Glomerular endothelial cell (primary cell): ENCODE measurements at regions not wholly inside any gene's neighbourhood (a gene's known extent, or its start where the extent isn't known, plus 50 kb on each side); places are given as distances from the start of the nearest gene placed in this dataset.

Experiments used
- DNase-seq: peaks from one replicate; pipeline ENCODE4 v3.0.0-alpha.2; 2011; ENCODE audit warnings: low read depth, low spot score; ENCODE audit errors: extremely low read depth

DNA sequence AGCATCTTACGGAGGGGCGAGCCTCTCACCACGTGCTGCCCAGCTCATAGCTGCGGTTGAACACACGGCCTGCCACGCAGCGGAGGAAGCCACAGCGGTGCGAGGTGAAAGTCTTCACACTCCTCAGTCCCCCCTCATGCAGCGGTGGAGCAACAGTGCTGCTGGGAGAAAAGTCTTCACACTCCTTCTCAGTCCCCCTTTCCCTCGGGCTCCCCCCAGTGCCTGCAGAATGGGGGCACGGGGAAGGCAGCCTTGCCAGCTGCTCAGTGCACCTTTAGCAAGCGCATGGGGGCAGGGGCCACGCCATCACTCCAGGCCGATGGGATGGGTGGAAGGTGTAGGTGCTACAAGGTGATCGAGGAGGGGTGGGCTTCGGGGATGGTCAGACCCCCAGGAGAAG lies 206.3 kb upstream of the TCERG1L start:
- DNase-seq, result no peak

DNA sequence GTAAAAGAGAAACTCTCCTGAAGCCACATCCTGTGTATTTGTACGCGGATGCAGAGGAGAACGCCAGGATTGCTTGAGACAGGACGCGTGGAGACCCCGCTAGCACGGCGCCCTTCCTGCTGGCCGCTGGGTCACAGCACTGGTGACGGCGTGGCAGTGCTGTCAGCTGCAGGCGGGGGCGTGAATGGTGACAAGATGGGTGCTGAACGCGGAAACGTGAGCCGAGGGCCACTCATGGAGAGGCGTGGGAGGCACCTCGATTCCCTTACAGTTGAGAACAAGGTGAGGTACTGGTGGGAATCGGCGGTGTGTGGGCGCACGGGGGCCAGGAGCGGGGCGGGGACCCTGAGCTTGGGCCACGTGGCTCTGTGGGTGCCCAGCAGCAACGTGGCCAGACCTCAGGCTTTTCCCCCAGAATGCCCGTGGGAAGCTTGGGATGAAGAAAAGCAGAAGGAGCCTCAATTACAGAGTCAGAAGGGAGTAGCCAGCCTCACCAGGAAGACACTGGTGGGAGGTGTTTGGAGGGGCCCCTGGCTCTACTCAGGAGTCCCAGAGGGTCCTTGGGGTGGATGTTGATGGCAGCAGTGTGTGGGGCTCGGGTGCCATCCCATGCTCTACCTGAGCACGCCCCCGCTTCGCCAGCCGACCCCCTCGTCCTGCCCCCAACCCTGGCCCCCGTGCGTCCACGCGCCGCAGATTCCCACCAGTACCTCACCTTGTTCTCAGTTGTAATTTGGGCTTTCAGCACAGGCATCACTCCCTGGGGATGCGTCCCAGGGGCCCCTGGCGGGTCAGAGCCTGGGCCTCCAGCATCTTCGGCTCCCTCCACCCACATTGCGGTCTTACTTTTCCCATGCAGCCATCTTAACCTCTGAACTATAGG lies 208.4 kb upstream of the TCERG1L start:
- no peak for DNase-seq

DNA sequence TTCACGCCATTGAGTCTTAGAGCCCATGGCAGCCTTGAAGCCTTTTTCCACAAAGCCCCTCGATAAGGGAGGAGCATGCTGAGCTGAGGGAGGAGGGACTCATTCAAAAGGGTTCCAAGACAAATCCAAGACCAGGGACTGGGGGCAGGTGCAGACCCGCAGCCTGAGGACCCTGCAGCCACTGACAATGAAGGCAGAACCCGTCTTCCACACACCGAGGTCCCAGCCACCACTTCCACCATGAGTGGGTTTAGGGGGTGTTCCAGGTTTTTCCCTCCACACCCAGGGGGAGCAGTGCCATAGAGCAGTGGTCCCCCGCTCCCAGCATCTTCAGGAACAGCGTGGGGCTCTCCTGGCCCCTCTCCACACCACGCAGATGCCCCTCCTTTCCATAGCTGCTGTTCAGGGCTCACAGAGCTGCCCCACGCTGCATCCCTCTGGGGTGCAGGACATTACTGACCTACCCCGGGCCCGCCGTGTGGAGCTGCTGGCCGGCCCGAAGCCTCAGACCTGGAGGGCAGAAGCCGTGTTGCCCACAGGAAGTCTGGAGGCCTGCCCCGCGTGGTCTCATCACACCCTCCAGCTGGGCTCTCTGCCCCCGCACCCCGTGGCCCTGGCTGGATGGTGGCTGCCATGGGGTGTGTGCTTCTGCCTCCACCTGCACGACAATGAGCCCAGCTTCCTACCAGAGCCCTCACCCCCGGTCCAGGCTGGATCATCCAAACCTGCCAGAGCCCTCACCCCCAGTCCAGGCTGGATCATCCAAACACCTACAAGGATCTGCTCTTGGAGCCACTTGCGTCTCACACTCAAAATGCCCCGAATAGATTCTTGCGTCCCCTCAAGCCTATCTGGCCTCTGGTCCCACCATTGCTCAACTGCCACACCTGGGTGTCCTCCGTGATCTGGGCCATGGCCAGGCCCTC lies 220.0 kb upstream of the TCERG1L start:
- DNase-seq, result no peak

DNA sequence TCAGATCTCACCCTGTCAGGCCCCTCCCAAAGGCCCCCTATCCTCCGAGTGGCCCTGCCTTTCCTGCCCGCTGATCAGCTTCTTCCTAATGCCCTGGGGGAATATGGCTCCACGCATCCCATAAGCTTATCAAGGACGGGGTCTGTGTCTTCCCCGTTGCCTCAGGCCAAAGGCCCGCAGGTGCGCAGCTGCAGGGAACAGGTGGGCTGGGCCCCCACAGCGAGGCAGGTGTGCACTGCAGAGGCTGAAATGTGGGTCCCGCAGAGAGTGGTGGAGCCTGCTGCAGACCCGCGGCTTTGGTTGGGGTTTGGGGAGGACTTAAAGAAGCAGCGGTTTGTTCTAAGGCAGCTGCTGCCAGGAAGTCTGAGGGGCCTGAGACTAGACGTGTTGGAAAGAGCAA lies 220.8 kb upstream of the TCERG1L start:
- DNase-seq, result no peak

DNA sequence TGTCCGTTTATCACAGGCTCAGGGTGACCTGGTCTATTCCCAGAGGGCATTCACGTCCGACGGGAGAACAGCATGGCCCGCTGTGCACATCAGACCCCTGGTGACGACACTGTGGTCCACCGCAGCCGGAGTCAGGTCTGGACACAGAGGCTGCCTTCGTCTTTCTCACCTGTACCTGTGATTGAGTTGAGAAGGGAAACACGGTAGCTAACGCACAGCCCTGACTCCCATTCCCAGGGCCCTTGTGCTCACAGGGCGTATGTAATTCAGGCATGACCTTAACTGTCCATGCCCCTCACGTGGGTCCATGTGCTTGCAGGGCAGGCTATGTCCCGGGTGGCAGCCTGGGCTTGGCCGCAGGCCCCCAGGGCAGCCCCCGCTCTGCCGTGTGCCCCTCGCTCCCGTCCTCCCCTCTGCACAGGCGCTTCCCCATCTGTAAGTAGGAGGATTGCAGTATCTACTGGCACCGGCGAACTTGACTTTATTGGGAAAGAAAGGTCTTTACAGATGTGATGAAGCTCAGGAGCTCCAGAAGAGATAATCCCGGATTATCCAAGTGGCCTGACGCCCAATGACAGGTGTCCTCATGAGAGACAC lies 221.3 kb upstream of the TCERG1L start:
- DNase-seq, result no peak

DNA sequence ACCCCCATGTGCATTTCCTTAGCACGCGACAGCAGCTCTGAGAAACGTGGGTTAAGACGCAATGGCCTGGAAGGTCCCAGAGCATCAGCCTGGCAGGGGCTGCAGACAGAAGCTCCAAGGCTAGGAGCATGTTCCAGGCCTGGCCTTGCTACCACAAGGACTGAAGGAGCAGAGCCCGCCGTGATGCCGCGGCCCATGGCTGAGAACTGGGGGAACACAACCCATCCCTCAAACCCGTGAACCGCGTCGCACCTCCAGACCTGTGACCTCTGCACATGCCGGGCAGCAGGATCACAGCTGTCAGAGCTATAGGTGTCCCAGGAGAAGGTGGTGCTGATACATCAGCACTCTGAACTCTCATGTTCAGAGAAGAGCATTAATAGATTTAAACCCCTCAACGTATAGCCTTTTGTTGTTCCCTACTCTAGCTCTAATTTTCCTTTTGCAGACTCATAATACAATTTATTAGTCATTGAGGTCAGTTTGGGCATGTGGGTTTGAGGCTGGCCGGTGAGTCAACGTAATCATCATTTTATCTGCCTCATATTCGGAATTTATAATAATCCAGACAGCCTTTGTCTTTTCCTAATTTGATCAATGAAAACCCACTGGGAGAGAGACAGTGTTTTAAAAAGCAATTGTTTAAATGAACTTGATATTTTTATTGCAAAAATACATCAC lies 222.5 kb upstream of the TCERG1L start:
- DNase-seq, result no peak

DNA sequence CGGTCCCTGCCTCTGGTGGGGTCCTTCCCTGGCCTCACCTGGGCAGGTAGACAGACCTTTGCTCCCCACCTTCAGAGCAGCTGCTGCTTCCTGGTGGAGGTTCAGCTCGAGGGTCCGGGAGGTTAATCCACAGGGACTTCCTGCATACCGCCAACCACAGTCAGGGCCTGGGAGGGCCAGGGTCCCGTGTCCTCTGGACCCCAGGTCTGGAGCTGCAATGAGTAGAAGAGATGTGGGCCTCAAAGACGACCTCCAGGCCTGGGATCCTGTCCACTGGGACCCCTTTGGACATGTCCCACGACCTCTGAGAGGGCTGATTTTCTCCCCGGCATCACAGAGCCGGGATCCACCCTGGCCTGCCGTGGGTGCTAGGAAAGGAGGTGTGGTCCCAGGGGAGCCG lies 223.3 kb upstream of the TCERG1L start:
- DNase-seq, result no peak

DNA sequence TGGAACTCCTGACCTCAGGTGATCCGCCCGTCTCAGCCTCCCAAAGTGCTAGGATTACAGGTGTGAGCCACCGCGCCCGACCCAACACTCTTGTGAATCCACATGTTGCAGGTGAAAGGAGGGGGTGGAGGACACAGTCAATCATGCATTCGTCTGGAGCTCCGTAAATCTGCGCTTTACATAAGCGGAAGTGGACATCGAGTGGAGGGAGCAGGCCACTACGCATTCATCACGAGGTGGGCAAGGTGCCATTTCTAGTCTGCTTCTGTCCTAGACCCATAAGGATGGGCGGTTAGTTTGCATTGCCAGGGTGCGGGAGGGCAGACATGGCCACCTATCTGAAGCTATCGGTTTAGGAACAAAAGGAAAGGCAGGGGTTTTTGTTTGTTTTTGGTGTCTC lies 225.2 kb upstream of the TCERG1L start:
- DNase-seq, result no peak

DNA sequence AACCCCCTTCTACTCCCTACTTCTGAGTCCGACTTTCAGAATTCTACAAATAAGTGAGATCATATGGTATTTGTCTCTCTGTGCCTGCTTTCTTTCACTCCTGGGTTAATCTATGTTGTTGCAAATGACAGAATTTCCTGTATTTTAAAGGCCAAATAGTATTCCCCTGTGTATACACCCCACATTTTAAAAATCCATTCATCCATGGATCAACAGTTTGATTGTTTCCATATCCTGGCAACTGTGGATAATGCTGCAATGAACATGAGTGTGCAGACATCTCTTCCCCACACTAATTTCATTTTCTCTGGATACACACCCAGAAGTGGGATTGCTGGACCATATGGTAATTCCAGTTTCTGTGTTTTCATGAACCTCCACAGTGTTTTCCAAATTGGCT lies 225.8 kb upstream of the TCERG1L start:
- DNase-seq, result no peak

DNA sequence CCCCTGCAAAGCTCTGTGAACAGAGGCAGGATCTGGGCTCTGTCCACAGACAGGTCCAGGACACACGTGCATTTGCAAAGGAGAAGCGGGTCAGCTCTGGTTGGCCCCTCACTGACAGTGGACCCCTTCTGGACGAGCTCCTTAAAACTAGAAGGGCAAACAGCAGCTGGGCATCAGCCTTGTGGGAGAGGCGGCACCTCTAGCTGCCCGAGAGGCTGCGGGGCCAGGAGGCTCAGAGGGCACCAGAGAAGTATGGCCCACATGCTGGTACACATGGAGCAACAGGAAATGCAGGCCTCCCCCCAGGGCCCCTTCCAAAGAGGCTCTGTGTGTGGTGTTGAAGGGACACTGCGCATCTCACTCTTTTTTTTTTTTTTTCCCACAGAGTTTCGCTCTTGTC lies 233.0 kb upstream of the TCERG1L start:
- no peak for DNase-seq

DNA sequence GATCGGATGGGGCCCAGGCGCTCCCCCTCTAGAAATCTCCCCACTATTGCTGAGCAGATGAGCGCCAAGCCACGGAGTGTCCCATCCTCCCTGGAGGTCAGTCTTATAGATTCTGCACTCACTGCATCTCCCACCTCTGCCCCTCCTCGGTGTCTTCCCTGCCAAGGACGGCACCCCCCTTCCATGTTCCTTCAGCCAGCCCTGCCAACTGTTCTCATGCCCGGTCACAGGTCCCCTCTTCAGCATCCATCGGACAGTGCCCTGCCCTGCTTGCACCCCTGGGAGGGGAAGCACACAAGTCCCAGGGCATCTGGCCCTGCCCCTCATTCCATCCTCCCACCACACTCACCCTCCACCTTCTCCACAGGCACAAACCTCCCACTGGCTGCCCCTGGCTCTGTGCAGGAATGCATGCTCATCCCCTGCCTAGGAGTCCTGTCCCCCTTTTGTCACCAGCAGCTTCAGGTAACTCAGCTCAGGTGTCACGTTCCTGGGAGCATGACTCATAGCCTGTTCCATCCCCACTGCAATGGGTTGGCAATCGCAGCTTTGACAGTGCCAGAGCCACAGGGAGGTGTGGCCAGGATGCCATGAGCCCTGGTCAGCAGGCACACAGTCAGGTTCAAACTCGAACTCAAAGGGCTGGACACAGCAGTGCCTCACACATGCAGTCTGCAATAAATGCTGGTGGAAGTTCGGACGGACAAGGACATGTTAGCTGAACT lies 234.7 kb upstream of the TCERG1L start:
- no peak for DNase-seq

DNA sequence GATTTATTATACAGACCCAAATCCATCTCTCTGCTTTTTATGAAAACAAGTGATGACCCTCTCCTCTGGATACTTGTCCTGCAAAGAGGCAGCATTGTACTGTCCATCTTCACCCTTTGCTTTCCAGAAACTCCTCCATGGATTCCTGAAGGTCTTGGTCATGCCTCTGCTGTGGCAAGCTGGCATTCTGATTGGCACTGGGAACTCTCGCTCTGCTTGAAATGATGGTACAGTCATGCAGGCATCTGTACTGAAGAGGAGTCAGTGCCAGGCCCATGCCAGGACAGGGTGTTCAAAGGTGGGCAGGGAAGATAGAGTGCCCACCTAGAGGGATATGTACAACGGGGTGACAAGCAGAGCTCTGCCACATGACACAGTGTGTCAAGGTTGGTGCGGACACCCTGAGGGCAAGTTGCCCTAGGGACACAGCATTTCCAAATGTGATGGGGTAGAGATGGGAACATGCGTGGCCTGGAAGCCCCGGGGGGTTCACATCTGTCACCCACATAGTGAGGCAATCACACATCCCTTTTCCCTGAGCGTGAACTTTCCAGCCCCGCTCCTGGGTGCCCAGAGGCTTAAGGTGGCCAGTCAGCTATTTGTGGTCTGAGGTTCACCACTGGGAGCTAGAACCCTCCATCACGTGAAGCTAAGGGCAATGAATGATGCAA lies 235.7 kb upstream of the TCERG1L start:
- DNase-seq, result no peak

DNA sequence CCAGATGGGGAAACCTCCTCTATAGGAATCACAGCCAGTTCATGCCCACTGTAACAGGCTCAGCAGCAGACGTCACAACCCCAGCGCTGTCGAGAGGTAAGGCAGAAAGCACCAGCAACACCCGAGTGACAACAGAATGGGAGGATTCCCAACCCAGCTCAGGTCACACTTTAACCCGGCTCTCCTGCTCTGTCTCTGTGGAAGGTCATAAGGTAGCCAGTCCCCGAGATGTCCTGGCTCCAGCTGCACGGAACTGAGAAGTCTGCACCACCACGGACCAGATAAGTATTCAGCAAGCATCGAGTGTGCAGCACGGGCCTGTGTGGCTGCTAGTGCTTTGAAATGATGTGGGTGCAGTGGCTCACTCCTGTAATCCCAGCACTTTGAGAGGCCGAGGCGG lies 236.7 kb upstream of the TCERG1L start:
- DNase-seq, result no peak

DNA sequence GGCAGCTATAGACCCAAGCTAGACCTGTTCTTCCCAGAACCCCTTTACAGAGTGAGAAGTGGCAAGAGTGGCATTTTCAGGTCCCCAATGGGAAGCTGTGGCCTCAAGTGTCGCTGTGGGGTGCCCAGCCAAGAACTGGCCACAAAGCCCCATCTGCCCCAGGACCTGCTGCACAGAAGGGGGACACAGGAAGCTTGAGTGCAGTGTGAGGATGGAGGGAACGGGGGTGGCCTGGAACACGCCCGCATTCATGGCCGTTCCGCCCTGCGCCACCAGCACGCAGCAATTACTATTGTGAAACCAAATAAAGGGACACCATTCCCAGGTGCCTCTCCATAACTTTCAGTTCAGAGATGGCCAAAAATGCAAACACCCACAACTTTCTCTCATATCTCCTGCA lies 237.6 kb upstream of the TCERG1L start:
- no peak for DNase-seq

DNA sequence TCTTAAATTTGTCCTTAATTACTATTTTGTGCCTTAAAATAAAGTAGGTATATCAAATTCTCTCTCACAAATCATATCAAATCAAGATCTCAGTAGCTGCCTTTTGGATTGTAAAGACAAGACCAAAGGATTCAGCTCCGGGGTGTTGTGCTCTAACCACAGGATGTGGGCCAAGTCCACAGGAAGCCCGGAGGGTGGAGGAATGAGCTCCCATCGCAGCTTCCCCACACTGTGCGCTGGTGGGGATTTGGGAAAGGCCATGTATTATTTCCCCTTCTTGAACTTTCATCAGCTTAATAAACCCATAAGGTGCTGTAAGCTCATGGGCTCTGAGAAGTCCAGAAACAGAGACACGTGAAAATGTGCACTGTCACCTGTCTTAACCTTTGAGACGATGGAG lies 241.6 kb upstream of the TCERG1L start:
- no peak for DNase-seq

DNA sequence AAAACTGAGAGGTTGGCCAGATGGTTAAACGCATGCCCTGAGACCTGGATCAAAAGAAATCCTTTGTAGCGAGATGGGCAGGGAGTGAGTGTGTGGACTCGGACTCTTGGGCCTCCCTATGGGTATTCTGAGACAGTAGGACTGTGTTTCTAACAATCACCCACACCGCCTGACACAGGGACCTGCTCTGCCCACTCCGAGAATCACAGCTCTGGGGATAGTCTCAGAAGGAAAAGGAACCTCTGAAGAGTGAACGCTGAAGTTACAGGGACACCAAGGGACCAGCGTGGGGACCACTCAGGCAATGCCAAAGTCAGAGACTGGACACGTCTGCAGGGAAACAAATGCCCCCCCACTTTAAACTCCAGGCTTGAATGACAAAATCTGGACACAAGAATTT lies 242.1 kb upstream of the TCERG1L start:
- DNase-seq, result no peak

DNA sequence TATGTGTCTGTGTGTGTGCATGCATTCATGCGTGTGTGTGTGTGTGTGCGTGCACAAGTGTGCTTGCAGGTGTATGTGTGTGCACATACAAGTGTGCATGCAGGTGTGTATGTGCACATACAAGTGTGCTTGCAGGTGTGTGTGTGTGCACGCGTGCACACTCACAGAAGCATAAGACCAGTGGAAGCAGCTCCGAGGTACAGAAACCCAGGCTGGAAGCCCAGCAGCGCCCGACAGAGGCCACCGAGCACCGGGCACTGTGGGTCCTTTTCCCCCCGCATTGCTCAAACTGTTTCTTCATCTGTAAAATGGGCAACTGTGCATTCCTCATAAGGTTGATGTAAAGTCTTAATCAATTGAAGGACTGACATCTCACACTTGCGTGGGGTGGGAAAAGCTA lies 243.3 kb upstream of the TCERG1L start:
- DNase-seq, result no peak

DNA sequence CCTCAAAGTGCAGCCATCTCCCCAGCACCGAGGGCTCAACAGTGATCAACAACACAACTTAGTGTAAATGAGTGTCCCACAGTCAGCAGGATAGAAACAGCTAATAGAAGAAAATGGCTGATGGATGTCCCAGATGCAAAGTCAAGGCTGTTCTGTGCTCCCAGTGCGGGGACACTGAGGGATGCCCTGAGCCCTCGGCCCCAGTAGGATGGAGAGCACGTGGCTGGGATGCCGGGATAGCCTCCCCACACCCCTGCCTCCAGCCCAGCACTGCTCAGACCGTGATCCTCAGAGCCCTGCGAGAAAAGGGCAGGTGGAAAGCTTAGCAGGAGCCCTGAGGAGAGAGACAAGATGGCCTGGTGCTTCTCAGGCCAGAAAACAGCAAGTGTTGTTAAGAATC lies 243.9 kb upstream of the TCERG1L start:
- no peak for DNase-seq

DNA sequence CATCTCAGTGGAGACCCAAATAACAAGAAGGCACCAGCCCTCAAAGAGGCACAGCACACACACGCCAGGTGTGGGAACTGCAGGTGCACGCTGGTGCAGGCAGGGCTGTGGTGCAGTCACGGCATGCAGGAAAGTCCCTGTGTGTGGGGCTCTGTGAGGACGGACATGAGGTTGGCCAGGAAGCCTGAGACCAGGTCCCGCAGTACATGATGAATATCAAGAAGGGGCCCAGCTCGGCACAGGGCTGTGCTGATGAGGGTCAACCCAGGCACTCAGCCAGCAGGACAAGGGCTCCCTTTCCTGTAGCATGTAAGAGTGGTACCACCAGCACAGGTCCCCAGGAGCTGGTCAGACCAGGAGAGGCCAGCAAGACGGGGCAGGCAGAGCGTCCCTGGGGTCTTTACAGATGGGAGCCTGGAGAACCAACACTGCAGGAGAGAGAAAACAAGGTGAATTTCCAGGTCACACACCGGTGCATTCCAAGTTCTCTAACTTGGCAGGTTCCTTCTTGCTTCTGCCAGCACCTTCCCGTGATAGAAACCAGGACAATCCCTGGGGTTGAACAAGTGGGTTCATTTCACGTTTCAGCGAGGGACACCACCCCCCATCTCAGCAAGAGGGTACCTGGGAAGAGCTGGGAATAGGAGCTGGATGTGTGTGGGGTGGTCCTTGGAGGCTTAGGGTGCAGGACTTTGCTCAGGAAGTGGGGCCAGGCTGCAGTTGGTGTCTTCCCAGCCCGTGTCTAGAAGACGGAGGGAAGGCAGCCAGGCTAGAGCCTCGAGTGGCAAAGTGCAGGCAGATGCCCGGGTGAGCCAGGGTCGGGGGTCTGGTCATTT lies 244.8 kb upstream of the TCERG1L start:
- DNase-seq, result no peak
